RPMI7951 (cell line): ENCODE measurements at regions not wholly inside any gene's neighbourhood (a gene's known extent, or its start where the extent isn't known, plus 50 kb on each side); places are given as distances from the start of the nearest gene placed in this dataset.

Experiments used
- DNase-seq: peaks from one replicate; pipeline ENCODE4 v3.0.0-alpha.2; 2012; ENCODE audit warnings: low read depth

- DNase-seq: no peak
Observed at GRCh38 chr3:194265996-194266964, 84.8 kb downstream of the CPN2 start.

GRCh38 chr3:194267744-194268653, 83.1 kb downstream of the CPN2 start:
- DNase-seq: no peak

- no peak for DNase-seq
Observed at GRCh38 chr3:194268654-194269512, 82.2 kb downstream of the CPN2 start.

GRCh38 chr3:194269610-194270145, 81.5 kb downstream of the CPN2 start:
- DNase-seq: peak; percentile 92

- peak; percentile 99 for DNase-seq
Observed at GRCh38 chr3:194270627-194271459, 80.3 kb downstream of the CPN2 start.

DNA sequence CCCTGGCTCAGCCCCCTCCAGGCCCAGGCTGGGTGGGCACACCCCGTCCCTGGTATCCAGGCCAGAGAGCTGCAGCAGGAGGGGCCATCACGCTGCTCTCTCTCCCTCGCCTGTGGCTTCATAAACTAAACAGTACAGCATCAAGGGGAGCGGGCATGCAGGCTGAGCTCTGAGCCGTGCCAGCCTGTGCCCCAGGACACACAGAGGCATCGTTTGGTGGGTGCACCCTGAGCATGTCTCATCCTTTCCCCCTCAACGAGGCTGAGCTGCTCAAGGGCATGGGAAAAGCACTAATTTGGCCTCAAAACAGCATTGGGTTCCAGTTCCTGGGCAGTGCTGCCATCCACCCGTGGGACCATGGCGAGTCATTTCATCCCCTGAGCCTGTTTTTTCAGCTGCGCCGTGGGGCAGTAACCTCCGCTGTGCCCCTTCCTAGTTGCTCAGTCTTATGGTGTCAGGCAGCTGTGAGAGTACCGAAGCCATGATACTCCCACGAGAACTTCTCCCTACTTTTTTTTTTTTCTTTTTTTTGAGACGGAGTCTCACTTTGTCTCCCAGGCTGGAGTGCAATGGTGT, 79.6 kb downstream of the CPN2 start:
- DNase-seq: peak; percentile 80

GRCh38 chr3:194272221-194272620, 78.9 kb downstream of the CPN2 start:
- no peak for DNase-seq

- DNase-seq: peak; percentile 84
Observed at GRCh38 chr3:194272861-194273742, 78.0 kb downstream of the CPN2 start.

DNA sequence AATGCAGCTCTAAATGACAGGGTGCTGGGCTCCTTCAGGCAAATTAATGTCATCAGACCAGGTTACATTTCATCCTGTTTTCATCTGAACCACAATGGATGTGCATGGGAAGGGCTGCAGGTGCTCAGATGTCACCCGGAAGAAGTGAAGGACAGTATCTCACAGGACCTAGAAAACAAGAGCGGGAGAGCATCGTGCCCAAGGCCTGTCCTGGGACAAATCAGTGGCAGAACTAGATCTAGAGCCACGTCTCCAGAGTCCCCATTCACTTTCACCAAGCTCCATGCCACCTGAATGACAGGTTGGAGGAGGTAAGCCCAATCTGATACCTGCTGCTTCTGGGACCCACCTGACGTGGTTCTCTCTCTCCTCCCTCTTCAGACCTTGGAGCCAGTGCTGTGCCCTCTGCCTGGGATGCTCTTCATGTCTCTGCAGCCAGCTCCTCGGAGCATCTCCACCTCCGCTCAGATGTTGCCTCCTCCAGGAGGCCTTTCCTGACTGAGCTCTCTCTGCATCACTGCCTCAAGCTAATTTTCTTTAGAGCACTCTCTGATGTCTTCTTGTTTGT, 77.3 kb downstream of the CPN2 start:
- no peak for DNase-seq

- peak; percentile 76 for DNase-seq
Observed at GRCh38 chr3:194274424-194275085, 76.6 kb downstream of the CPN2 start.

- peak; percentile 61 for DNase-seq
Observed at GRCh38 chr3:194275291-194275690, 75.8 kb downstream of the CPN2 start.

DNA sequence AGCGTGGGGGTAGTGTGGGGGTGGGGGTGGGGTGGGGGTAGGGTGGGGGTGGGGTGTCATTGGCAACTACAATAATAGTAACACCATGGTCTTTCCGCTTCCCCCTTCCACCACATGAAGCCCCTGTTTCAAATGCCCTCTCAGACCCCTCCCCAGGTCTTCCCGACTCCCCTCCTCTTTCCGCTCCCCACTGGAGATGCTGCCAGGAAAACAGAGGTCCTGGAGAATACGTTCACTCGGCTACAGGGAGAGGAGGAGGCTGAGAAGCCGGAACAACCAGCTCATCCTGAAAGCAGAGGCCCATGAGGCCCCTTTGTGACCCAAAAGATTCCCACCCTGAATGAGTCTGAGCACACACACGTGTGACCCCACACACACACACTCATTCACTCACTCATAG, 75.4 kb downstream of the CPN2 start:
- DNase-seq: no peak

GRCh38 chr3:194276768-194277103, 74.4 kb downstream of the CPN2 start:
- no peak for DNase-seq

GRCh38 chr3:194277104-194277785, 73.9 kb downstream of the CPN2 start:
- peak; percentile 82 for DNase-seq

DNA sequence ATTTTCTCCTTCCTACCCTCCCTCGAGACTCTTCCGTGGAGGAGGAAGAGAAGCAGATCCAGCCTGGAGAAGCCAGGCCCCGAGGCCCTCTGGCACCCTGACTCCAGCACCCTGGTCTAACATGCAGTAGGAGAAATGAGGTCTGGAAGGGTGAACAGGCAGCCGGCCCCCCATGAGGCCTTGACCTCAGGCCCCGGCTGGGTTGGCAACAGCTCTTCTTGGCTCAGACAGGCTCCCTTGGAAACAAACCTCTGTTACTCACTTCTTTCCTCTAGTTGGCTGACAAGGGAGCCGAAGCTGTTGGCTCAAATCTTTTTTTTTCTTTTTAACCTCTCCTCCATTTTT, 73.4 kb downstream of the CPN2 start:
- peak; percentile 86 for DNase-seq

DNA sequence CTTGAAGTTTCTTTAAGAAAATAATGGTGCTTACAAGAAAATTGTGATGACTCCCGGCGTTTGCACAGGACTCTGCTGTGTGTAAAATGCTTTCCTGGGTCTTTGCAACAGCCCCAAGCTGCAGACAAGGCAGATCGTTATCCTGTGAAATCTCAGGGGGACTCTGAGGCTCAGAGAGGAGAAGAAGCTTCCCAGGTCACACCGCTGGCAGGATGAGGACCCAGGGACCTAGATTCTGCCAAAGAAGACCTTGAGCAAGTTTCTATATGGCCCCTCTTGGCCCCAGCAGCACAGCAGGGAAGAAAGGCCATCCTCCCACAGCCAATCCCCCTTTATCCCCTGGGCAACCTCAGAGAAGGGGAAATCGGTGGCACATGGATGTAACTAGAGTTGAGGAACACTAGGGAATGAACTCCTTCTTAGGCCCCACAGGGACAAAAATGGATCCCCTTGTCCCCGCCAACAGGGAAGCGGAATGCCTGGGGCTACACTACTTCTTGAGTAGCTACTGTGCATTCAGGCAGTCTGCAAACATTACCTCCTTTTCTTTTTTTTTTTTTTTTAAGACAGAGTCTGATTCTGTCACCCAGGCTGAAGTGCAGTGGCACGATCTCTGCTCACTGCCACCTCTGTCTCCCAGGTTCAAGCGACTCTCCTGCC, 72.8 kb downstream of the CPN2 start:
- DNase-seq: no peak

GRCh38 chr3:194279101-194279500, 72.0 kb downstream of the CPN2 start:
- DNase-seq: no peak
